IMR-90 (cell line): ENCODE measurements at regions not wholly inside any gene's neighbourhood (a gene's known extent, or its start where the extent isn't known, plus 50 kb on each side); places are given as distances from the start of the nearest gene placed in this dataset.

Experiments
- ATAC-seq: fragments of 200-7000 bp; cut with Tn5 transposase; 2 replicates; pipeline ENCODE4 v1.9.1; 2020; ENCODE audit warnings: low read depth, mild to moderate bottlenecking, moderate library complexity
- BruUV-seq: library from RNA; stranded (reverse); fragments of 400-500 nt; replicated peaks from 2 replicates; lab custom pipeline; 2021; lab: Mats Ljungman, UMichigan
- CTCF ChIA-PET: fragments of 300-600 bp; formaldehyde crosslinking; extraction: SDS; loops from one replicate; lab custom pipeline; 2021; ENCODE audit warnings: antibody characterized with exemption; lab: Yijun Ruan, JAX
- POLR2A ChIA-PET: fragments of 300-600 bp; sonication (Branson Sonifier 250); formaldehyde crosslinking; loops from one replicate; lab custom pipeline; 2022; ENCODE audit warnings: antibody characterized with exemption; ENCODE audit not compliant: unreplicated experiment; lab: Charles Lee
- DNase-seq: peaks from one replicate; pipeline ENCODE4 v3.0.0; 2013
- H2AFZ ChIP-seq: replicated peaks from 2 replicates; pipeline ENCODE3; 2013; ENCODE audit warnings: low read length, mild to moderate bottlenecking; ENCODE audit not compliant: poor library complexity
- H2AK5ac ChIP-seq: 2 replicates; pipeline ENCODE4 v1.6.1; 2013; ENCODE audit warnings: low read depth, low read length, inconsistent platforms
- H2AK9ac ChIP-seq: replicated peaks from 2 replicates; pipeline ENCODE3; 2013; ENCODE audit warnings: mild to moderate bottlenecking, low read depth, low read length, moderate library complexity; ENCODE audit not compliant: poor library complexity
- H2BK120ac ChIP-seq: 2 replicates; pipeline ENCODE4 v1.6.1; 2013; ENCODE audit warnings: low read depth, low read length, inconsistent platforms
- H2BK15ac ChIP-seq: 3 replicates; pipeline ENCODE4 v1.6.1; 2013; ENCODE audit warnings: low read depth, low read length, inconsistent platforms
- H2BK20ac ChIP-seq: 2 replicates; pipeline ENCODE4 v1.6.1; 2013; ENCODE audit warnings: low read depth, mild to moderate bottlenecking, inconsistent platforms, low read length, moderate library complexity
- H2BK5ac ChIP-seq: 2 replicates; pipeline ENCODE4 v1.6.1; 2013; ENCODE audit warnings: mild to moderate bottlenecking, low read depth, low read length, inconsistent platforms; ENCODE audit not compliant: poor library complexity, severe bottlenecking
- H3K14ac ChIP-seq: replicated peaks from 2 replicates; pipeline ENCODE4 v1.6.1; 2013; ENCODE audit warnings: low read depth, low read length, inconsistent platforms
- H3K18ac ChIP-seq: 2 replicates; pipeline ENCODE4 v1.6.1; 2013; ENCODE audit warnings: low read depth, low read length, control low read depth
- H3K23ac ChIP-seq: 2 replicates; pipeline ENCODE4 v1.6.1; 2013; ENCODE audit warnings: low read depth, low read length, inconsistent platforms
- H3K27ac ChIP-seq: 2 replicates; pipeline ENCODE4 v1.5.1; 2013; ENCODE audit warnings: mild to moderate bottlenecking, control low read depth, low read length; ENCODE audit not compliant: insufficient read depth
- H3K27me3 ChIP-seq: 2 replicates; pipeline ENCODE4 v1.6.1; 2013; ENCODE audit warnings: low read length; ENCODE audit not compliant: control insufficient read depth, insufficient read depth
- H3K36me3 ChIP-seq: 2 replicates; pipeline ENCODE4 v1.6.1; 2013; ENCODE audit warnings: low read length, mixed read lengths; ENCODE audit not compliant: control insufficient read depth, insufficient read depth
- H3K4ac ChIP-seq: 2 replicates; pipeline ENCODE4 v1.6.1; 2013; ENCODE audit warnings: low read depth, low read length, inconsistent platforms
- H3K4me1 ChIP-seq: 2 replicates; pipeline ENCODE4 v1.6.1; 2013; ENCODE audit warnings: low read length, mixed read lengths; ENCODE audit not compliant: control insufficient read depth, insufficient read depth
- H3K4me2 ChIP-seq: 2 replicates; pipeline ENCODE4 v1.6.1; 2013; ENCODE audit warnings: low read depth, mild to moderate bottlenecking, control low read depth, low read length, moderate library complexity
- H3K4me3 ChIP-seq: 2 replicates; pipeline ENCODE4 v1.5.1; 2013; ENCODE audit warnings: low read depth, mild to moderate bottlenecking, control low read depth, low read length, moderate library complexity; ENCODE audit not compliant: insufficient read depth
- H3K56ac ChIP-seq: 2 replicates; pipeline ENCODE4 v1.6.1; 2013; ENCODE audit warnings: low read length, inconsistent platforms; ENCODE audit not compliant: insufficient read depth; ENCODE audit errors: extremely low read depth
- H3K79me1 ChIP-seq, 2 experiments: 2 replicates each; pipeline ENCODE4 v1.6.1; 2013; ENCODE audit warnings: low read length in 2 of 2, inconsistent platforms in 1 of 2, low read depth in 1 of 2
- H3K9ac ChIP-seq: 2 replicates; pipeline ENCODE4 v1.6.1; 2013; ENCODE audit warnings: low read depth, low read length, control low read depth
- H3K9me1 ChIP-seq: 2 replicates; pipeline ENCODE4 v1.6.1; 2013; ENCODE audit warnings: low read length, inconsistent platforms; ENCODE audit not compliant: insufficient read depth
- H3K9me3 ChIP-seq: 2 replicates; pipeline ENCODE4 v1.6.1; 2013; ENCODE audit warnings: low read length; ENCODE audit not compliant: control insufficient read depth, insufficient read depth
- H4K20me1 ChIP-seq: 2 replicates; pipeline ENCODE4 v1.6.1; 2013; ENCODE audit warnings: low read length, inconsistent platforms; ENCODE audit not compliant: insufficient read depth
- H4K5ac ChIP-seq: 2 replicates; pipeline ENCODE4 v1.6.1; 2013; ENCODE audit warnings: mild to moderate bottlenecking, low read depth, low read length, control low read depth
- H4K8ac ChIP-seq, 2 experiments: 2 replicates each; pipeline ENCODE4 v1.6.1; 2013; ENCODE audit warnings: low read depth in 2 of 2, low read length in 2 of 2, control low read depth in 1 of 2, inconsistent platforms in 1 of 2
- H4K91ac ChIP-seq: 2 replicates; pipeline ENCODE4 v1.6.1; 2013; ENCODE audit warnings: low read depth, low read length, inconsistent platforms; ENCODE audit not compliant: insufficient read depth
- BHLHE40 ChIP-seq: fragments of 150-350 bp; IDR thresholded peaks from 2 replicates; pipeline ENCODE4 v1.6.1; 2016; ENCODE audit warnings: mild to moderate bottlenecking, low read depth, low read length
- CEBPB ChIP-seq: IDR thresholded peaks from 2 replicates; pipeline ENCODE4 v1.6.1; 2012; ENCODE audit warnings: low read depth, low read length, improper control_type of control experiment
- CHD1 ChIP-seq: IDR thresholded peaks from 2 replicates; pipeline ENCODE4 v1.6.1; 2012; ENCODE audit warnings: low read depth, low read length, improper control_type of control experiment
- FOS ChIP-seq: fragments of 150-350 bp; IDR thresholded peaks from 2 replicates; pipeline ENCODE4 v1.6.1; 2016; ENCODE audit warnings: low read depth, low read length
- MAFK ChIP-seq: IDR thresholded peaks from 2 replicates; pipeline ENCODE4 v1.6.1; 2012; ENCODE audit warnings: low read depth, low read length, improper control_type of control experiment
- MAZ ChIP-seq: IDR thresholded peaks from 2 replicates; pipeline ENCODE4 v1.6.1; 2012; ENCODE audit warnings: low read depth, mild to moderate bottlenecking, low read length, improper control_type of control experiment, moderate library complexity, borderline replicate concordance
- MXI1 ChIP-seq: IDR thresholded peaks from 2 replicates; pipeline ENCODE4 v1.6.1; 2012; ENCODE audit warnings: low read depth, mild to moderate bottlenecking, low read length, moderate library complexity, borderline replicate concordance
- NFE2L2 ChIP-seq: fragments of 150-350 bp; IDR thresholded peaks from 2 replicates; pipeline ENCODE4 v1.6.1; 2016; ENCODE audit warnings: low read depth, mild to moderate bottlenecking, low read length
- POLR2A ChIP-seq: IDR thresholded peaks from 2 replicates; pipeline ENCODE4 v1.6.1; 2012; ENCODE audit warnings: mild to moderate bottlenecking, low read depth, low read length
- RAD21 ChIP-seq: IDR thresholded peaks from 2 replicates; pipeline ENCODE4 v1.6.1; 2012; ENCODE audit warnings: low read length, improper control_type of control experiment
- RCOR1 ChIP-seq: IDR thresholded peaks from 2 replicates; pipeline ENCODE4 v1.6.1; 2012; ENCODE audit warnings: mild to moderate bottlenecking, low read length, improper control_type of control experiment; ENCODE audit not compliant: insufficient replicate concordance
- WGBS, 2 experiments: methylation state at CpG; one replicate each; pipeline versions ENCODE4 v1.1.5 to v1.1.7; 2013; ENCODE audit warnings: missing lambda C conversion rate in 2 of 2; ENCODE audit not compliant: insufficient read length in 1 of 2; ENCODE audit errors: extremely low coverage in 2 of 2; 5-methylcytosine and 5-hydroxymethylcytosine counted together
- dilution Hi-C: fragments of 300-500 bp; cut with HindIII; formaldehyde crosslinking; loops from one replicate; pipeline ENCODE4 v1.14.3; 2018; ENCODE audit warnings: low sequenced_read_pairs; ENCODE audit not compliant: unreplicated experiment
- in situ Hi-C: fragments of 300-500 bp; cut with MboI; formaldehyde crosslinking; loops from 3 replicates; pipeline ENCODE4 v1.14.3; 2019; ENCODE audit warnings: low sequenced_read_pairs, inconsistent platforms, mixed read lengths
- intact Hi-C: fragments of 100-400 bp; cut with micrococcal nuclease; formaldehyde crosslinking; loops from 2 replicates; pipeline ENCODE4 v1.10.0; 2022
- TF ChIP-seq, protein P1 (sequence below): conservative IDR thresholded peaks from 2 replicates; pipeline ENCODE4 v1.5.1; 2012; ENCODE audit warnings: mild to moderate bottlenecking, low read depth, low read length, improper control_type of control experiment
- TF ChIP-seq, protein P2 (sequence below): fragments of 150-350 bp; IDR thresholded peaks from 2 replicates; pipeline ENCODE4 v1.6.1; 2016; ENCODE audit warnings: low read depth, mild to moderate bottlenecking, low read length, moderate library complexity, borderline replicate concordance
- TF ChIP-seq, protein P3 (sequence below): fragments of 150-350 bp; IDR thresholded peaks from 2 replicates; pipeline ENCODE4 v1.6.1; 2017; ENCODE audit warnings: mild to moderate bottlenecking, antibody characterized with exemption, low read length, low read depth

DNA sequence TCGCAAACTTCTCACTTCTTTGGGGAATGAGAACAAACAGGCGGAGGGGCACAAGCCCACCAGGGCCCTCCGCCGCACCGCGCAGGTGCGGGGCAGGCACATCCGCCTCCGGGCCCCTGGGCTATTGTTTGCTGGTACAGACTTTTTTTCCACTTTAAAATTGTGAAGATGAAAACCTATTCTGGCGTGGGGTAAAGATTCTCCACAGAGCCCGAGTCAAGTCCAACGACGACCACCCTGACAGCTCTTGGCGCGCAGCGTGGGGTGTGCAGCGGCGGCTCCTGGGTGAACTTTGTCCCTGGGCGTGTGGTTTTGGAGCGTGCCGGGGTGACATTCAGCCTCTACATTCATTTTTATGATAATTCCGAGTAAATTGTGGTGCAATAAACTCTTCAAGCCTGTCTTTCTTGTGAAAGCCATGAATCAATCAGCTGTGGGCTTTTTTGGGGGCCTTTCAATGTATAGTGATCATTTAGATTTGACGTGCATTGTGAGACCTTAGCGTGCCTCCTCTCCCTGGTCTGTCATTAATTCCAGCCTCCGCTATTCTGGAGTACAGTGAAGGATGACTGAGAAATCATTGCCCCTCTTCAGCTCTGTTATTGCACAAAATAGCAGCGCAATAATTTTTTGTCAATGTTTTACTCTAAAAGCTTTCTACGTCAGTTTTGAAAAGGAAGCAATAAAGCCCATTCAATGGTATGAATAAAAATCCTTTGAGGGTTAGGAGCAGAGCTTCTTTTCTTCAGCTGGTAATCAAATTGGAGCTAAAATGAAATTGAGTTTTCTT is 90.0 kb downstream of the TEX29 start:
- Histone ChIP-seq H2AK9ac (no peak overlapping the region), H3K14ac (no peak overlapping the region), H3K18ac (no peak overlapping the region), H3K4me3 (no peak overlapping the region), H3K79me1 (no peaks in the 10 kb centered on the region), H3K27ac (no peak overlapping the region), H4K5ac (no peak overlapping the region), H4K91ac (no peak overlapping the region), H3K36me3 (no peaks in the 10 kb centered on the region), H3K9ac (no peak overlapping the region), H3K23ac (no peak overlapping the region), H3K4me1 (no peaks in the 10 kb centered on the region), H3K27me3 (peaks cover 23% of the 10 kb centered on the region), H3K9me3 (no peaks in the 10 kb centered on the region), H2AK5ac (no peak overlapping the region), H2BK15ac (no peak overlapping the region), H2BK20ac (no peak overlapping the region), H2BK5ac (no peak overlapping the region), H4K20me1 (no peaks in the 10 kb centered on the region), H4K8ac (no peak overlapping the region), H3K4me2 (no peak overlapping the region), H3K56ac (no peak overlapping the region), H2BK120ac (no peak overlapping the region), H3K4ac (no peak overlapping the region), H3K9me1 (no peaks in the 10 kb centered on the region), H2AFZ (no peak overlapping the region)
- DNase-seq (no peak), ATAC-seq (no peak)
- dilution Hi-C loops, result no loop called here
- in situ Hi-C loops, result no loop called here
- CTCF ChIA-PET, result interaction anchor here (0.6 to 1.5 kb wide), 3 partner anchors 18 to 32 kb away, joined by 3 read pairs; no protein-coding TSS in a partner anchor
- TF ChIP-seq MXI1, result no peak
- TF ChIP-seq RAD21, result no peak
- no peak for TF ChIP-seq MAFK
- TF ChIP-seq NFE2L2, result no peak
- TF ChIP-seq POLR2A, result no peak
- TF ChIP-seq, protein P1, sequence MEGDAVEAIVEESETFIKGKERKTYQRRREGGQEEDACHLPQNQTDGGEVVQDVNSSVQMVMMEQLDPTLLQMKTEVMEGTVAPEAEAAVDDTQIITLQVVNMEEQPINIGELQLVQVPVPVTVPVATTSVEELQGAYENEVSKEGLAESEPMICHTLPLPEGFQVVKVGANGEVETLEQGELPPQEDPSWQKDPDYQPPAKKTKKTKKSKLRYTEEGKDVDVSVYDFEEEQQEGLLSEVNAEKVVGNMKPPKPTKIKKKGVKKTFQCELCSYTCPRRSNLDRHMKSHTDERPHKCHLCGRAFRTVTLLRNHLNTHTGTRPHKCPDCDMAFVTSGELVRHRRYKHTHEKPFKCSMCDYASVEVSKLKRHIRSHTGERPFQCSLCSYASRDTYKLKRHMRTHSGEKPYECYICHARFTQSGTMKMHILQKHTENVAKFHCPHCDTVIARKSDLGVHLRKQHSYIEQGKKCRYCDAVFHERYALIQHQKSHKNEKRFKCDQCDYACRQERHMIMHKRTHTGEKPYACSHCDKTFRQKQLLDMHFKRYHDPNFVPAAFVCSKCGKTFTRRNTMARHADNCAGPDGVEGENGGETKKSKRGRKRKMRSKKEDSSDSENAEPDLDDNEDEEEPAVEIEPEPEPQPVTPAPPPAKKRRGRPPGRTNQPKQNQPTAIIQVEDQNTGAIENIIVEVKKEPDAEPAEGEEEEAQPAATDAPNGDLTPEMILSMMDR, result no peak
- TF ChIP-seq BHLHE40, result no peak
- no peak for TF ChIP-seq CEBPB
- TF ChIP-seq, protein P2, sequence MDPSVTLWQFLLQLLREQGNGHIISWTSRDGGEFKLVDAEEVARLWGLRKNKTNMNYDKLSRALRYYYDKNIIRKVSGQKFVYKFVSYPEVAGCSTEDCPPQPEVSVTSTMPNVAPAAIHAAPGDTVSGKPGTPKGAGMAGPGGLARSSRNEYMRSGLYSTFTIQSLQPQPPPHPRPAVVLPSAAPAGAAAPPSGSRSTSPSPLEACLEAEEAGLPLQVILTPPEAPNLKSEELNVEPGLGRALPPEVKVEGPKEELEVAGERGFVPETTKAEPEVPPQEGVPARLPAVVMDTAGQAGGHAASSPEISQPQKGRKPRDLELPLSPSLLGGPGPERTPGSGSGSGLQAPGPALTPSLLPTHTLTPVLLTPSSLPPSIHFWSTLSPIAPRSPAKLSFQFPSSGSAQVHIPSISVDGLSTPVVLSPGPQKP, result no peak
- no peak for TF ChIP-seq FOS
- no peak for TF ChIP-seq RCOR1
- TF ChIP-seq CHD1, result no peak
- TF ChIP-seq MAZ, result no peak
- TF ChIP-seq, protein P3, sequence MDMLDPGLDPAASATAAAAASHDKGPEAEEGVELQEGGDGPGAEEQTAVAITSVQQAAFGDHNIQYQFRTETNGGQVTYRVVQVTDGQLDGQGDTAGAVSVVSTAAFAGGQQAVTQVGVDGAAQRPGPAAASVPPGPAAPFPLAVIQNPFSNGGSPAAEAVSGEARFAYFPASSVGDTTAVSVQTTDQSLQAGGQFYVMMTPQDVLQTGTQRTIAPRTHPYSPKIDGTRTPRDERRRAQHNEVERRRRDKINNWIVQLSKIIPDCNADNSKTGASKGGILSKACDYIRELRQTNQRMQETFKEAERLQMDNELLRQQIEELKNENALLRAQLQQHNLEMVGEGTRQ, result no peak
- BruUV-seq, result no TSS peak
- intact Hi-C loops, result no loop called here
- no CpG with 5 or more reads among the region's 27 CpGs for WGBS, 2 experiments
- POLR2A ChIA-PET, result no interaction called here
